CD4-positive, alpha-beta T cell treated with Interleukin-21 for 1 hour (primary cell): ENCODE measurements at regions not wholly inside any gene's neighbourhood (a gene's known extent, or its start where the extent isn't known, plus 50 kb on each side); places are given as distances from the start of the nearest gene placed in this dataset.
"Not testable (repeated sequence)": the region's sequence is repeated elsewhere in the genome, so short reads cannot be mapped to it uniquely, and the experiment has no call there.

Experiments used
- DNase-seq: peaks from one replicate; pipeline ENCODE4 v3.0.0-alpha.2; 2020

DNA sequence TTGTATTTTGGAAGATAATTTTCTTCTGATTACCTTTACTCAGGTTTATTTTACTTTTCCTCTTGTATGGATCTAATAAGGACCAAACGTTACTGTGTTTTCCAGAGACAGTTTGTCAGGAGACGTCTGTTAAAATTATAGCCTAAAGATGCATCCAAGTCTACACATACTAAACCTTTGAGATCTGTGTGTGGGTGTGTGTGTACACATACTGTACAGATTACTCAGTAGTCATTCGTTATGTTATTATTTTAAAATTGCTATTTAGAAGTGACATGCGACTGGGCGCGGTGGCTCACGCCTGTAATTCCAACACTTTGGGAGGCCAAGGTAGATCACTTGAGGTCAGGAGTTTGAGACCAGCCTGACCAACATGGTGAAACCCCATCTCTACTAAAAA, 51.6 kb upstream of the CNTLN start:
- no peak for DNase-seq

DNA sequence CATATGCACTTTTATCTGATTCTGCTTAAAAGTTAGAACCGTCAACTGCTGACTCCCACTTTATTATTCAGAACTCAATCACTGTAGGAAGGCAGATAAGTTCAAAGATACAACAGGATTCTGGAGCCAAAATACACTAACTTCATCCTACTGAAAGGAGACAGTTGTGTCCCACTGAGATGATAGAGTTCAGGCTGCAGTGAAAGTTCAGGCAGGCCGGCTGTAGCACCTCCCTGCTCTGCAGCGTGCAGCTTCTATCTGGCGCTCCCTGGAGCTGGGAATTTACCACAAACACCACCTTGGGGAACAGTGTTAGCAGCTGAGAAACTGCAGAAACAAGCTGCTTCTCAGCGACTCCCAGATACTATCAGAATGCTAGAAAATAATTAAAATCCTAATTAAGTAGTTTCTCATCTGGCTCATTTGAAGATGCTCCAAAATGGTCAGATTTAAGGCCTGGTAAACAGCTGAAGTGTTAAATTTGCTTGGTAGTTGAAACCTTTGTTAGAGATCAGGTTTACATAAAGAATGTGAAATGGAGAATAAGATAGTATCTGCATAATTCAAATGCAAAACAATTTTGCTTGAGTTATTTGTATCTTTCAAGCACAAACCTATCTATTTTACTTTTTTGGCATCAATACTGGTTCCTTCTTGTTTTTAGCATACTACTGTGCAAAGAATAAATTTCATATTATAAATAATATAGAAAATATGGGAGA, 52.3 kb upstream of the CNTLN start:
- DNase-seq: no peak

DNA sequence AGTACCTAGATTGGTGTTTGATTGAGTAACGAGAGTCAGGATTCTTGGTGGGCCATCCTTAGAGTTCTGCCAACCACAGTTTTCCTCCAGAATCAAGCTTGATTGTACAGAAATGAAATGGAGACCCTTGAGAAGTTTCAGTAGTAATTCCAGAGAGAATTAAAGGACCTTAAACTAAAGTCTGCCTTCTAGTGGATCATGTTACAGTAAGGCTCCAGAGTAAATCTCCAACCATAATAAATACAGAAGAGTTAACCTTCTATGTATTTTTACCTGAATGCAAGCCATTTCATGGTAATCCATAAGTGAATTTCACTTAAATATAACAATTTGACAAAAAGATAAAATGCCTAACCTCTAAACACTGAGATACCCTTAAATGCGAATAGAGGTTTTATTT, 53.0 kb upstream of the CNTLN start:
- DNase-seq: no peak

DNA sequence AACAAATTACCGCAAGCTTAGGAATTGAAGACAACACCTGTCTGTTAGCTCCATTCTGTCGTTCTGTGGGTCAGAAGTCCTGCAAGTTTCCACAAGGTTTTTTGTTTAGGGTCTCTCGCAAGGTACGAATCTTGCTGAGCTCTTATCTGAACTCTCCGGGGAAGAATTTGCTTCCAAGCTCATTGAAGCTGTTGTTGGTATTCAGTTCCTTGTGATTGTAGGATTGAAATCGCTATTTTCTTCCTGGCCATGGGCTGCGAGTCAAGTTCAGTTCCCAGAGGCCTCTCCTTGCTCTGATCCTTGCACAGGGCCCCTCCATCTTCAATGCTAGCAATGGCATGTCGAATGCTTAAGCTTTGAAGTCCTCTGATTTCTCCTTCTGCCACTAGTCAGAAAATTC, 53.5 kb upstream of the CNTLN start:
- no peak for DNase-seq

DNA sequence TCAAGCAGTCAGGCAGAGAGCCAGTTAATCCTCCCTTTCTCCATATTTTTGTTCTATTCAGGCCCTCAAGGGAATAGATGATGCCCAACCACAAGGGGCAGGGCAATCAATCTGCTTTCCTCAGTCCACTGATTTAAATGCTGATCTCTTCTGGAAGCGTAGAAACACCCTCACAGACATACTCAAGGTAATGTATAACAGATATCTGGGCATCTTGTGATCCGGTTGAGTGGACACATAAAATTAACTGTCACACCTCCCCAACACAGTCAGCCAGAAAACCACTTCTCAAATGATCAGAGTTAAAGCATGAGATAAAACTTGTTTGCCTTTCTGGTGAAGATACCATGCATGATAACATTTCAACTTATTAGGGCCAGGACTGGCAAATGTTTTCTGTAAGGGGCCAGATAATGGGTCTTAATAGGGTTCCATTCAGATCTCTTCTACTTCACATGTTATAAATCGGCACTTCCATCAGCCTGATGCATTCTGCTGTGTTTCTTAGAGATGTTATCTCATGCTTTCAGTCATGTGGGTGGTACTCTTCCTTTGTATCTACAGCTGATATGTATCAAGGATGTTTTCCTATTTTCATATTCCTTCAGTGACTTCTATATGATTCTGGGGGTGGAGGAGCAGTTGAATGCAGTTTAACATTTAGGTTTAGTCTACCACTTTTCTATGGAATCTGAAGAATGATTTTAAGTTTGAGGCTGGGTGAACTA, 58.9 kb upstream of the CNTLN start:
- DNase-seq: no peak

DNA sequence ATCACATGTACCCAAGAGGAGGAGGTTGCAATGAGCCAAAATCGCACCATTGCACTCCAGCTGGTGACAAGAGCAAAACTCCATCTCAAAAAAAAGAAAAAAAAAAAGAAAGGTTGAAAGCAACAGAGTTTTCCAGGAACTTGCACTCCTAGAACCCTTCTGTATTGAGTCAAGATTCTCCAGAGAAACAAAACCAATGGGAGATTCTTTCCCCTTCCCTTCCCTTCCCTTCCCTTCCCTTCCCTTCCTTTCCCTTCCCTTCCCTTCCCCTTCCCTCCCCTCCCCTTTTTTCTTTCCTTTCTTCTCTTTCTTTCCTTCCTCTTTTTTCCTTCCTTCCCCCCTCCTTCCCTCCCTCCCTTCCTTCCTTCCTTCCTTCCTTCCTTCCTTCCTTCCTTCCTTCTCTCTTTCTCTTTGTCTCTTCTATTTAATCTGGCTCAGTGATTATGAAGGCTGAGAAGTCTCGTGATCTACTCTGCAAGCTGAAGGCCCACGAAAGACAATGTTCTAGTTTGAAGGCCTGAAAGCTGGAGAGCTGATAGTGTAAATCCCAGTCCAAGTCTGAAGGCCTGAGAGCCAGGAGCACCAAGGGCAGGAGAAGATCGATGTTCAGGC, 59.6 kb upstream of the CNTLN start:
- DNase-seq: no peak

DNA sequence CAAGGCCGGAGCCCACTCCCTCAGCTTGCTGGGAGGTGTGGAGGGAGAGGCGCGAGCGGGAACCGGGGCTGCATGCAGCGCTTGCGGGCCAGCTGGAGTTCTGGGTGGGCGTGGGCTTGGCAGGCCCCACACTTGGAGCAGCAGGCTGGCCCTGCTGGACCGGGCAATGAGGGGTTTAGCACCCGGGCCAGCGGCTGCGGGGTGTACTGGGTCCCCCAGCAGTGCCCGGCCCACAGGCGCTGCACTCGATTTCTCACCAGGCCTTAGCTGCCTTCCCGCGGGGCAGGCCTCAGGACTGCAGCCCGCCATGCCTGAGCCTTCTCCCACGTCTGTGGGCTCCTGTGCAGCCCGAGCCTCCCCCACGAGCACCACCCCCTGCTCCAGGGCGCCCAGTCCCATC, 62.3 kb upstream of the CNTLN start:
- DNase-seq: not testable (repeated sequence)

DNA sequence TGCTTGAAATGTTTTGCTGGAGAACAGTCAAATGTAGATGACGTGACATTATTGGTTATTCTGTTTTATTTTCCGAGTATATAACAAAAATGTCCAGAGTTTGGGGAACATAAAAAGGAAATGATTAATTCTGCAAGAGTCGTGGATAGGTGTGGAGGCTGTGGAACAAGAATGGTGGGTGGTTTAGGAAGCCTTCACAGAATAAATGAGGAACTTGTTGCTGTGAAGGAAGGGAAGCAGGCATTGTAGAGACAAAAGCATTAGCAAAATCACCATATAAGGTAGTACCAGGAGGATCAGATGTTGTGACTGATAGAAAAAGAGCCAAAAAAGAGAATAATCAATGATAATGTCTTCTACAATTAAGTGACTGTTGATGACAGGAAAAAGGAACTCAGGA, 66.2 kb upstream of the CNTLN start:
- no peak for DNase-seq

DNA sequence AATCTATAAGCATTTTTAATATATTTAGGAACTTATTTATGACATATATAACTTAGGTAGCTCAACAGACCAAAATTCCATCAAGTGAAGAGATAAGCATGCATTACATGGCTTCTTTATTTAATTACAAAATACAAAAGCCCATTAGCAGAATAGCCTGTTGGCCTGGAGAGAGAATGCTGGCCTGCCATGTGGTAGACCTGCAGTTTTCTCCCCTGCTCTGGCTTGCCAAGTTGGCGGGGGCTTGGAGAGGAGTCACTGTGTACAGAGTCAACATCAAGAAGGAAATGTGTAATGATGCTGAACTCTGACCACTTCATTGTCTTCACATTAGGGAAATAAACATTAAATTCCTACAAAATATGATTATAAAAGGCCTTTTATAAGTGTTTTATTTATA, 69.8 kb upstream of the CNTLN start:
- DNase-seq: no peak

DNA sequence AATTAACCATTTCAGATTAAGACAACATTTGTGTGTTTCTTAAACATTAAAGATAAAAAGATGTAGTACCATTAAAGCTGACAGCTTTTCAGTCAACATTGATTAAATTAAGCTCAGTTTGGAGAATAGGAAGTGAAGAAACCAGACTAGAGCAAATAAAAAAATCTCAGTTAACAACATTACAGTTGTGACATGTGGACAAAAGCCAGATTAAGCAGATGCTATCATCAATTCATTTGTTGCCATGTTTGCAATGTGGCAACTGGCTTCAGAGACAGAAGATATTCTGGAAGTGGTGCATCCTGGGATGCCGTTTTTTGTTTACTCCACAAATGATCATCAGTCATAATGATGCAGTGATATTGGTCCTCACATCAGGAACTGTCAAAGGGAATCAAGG, 70.3 kb upstream of the CNTLN start:
- DNase-seq: no peak

DNA sequence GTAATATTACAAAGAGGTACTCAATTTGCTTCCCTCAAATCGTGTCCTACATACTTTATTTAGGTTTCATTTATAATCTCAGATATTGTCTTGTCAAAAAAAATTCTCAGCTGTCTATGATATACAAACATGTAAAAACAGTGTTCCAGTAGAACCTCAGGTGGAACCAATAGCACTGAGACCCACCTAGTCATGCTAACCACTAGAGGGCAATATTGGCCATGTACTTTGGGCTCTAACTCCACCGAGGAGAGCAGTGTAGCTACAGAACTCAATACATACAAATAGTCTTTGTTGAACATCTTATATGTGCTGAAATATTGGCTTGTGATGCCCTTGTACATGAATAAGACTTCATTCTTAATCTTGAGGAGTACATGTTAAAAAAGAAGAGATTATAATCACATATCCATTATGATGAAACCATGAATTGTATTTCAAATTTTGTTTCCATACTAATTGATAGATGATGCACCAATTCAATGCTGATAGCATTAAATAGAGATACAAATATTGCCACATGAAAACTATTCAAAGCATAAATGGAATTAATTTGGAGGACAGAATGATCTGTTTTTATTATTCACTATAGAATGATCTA, 71.2 kb upstream of the CNTLN start:
- DNase-seq: peak; percentile 4

DNA sequence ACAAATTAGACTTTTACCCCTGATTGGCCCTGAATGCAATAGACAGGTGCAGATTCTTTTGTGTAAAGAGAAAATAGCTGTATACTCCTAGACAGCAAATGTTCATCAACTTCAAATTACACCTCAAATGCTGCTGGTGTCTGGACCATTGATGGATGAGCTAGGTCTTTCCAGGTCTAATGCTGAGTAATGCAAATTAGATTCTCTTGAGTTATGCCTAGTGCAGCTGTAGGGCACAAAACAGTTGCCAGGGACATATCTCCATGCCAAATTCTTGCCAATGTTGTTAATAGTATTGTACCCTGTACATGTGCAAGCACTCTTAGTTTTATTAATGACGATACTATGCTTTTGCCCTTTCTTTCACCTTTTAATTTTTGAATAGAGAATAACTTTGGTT, 72.3 kb upstream of the CNTLN start:
- DNase-seq: no peak

DNA sequence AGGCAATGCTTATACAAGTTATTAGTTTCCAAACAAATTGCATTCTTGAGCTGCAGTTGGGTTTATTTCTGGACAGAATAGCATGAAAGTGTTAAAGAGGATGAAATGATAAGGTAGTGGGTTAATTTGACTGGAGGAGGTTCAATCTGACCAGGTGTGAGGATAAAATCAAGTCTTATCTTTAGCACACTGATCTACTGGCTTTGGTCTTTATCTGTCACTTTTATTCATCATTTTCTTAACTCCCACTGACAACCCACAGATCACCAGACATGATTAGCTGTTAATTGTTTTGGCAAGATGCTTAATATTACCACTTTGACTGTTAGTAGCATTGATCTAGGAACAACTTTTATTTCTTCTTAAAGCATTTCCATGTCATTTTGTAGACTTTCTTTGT, 74.4 kb upstream of the CNTLN start:
- no peak for DNase-seq

DNA sequence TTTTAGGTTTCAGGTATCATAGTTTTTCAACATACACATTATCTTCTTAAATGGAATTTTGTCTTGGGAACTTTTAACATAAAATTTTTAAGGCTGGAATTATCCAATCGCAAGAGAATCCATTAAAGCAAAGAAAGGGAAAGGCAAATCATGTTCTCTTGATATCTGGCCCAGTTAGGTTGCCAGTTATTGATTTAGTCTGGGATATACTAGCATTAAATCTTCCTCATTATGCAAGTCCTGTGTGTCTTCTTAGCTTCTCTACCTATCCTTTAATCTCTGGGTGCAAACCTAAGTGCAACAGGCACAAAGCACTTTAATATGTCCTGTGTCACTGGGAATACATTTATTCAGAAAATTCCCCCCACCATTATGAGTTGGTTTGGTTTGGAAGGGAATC, 75.4 kb upstream of the CNTLN start:
- no peak for DNase-seq

DNA sequence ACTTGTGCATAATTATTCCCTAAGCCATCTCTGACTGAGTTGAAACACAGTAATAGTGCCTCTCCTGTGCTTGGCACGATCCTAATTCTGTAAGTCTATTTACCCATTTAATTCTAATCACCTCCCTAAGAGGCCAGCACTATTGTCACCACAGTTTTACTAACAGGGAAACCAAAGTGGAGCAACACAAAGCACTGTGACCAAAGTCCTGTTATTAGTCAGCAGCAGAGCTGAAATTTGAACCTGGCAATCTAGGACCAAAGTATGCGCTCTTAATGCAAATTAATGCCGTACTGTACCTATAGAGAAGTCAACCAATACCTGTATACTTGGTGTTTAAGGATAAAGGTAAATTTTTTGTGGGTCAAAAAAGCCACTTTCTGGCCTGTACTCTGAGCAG, 77.1 kb upstream of the CNTLN start:
- no peak for DNase-seq

DNA sequence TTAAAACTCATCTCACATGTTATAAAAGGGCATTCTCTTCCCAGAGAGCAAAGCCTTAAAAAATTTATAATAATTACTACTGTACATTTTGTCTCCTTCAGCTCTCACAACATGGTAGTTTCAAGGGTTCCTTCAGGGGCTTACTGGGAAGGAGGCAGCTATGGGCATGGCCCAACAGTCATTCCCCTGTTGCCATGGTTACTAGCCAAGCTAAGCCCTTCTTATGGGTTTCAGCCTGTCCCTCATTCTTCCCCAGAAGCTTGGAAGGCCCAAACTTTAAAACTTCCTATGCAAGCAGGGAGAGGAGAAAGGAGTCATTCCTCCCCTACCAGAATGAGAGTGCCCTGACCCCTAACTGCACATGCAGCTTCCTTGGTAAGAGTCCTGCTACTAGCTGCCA, 82.2 kb upstream of the CNTLN start:
- no peak for DNase-seq

DNA sequence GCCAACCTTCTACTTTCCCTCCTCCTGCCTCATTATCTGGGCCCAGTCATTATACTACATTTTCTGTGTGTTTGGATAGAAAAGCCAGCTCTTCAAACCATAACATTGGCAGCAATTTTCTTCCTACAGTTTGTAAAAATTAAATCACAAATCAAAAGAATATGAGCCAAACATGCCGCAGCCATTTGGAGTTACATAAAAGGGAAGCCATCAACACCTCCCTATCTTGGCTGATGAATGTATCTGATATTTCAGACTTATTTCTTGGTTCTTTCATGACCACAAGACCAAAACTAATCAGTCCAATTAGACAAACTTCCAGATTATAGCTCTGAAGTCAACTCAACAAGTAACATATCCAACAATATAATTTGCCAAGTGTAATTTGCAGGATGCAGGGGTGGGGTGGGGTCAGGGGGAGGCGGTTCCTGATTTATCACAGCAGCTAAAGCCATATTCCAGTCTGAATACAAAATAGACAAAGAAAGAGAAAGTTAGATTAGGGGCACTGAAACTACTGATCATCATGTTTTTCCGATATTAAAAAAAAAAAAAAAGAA, 89.4 kb upstream of the CNTLN start:
- DNase-seq: no peak

DNA sequence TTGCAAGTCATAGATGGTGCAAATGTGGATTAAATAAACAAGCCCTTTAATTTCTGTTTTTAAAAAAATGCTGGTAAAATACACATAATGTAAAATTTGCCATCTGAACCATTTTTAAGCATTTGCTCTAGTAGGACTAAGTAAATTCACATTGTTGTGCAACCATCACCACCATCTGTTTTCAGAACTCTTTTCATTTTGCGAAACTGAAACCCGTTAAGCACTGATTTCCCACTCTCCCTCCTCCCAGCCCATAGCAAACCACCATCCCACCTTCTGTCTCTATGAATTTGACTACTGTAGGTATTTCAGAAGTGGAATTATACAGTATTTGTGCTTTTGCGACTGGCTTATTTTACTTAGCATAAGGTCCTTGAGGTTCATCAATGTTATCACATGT, 103.3 kb upstream of the CNTLN start:
- DNase-seq: no peak

DNA sequence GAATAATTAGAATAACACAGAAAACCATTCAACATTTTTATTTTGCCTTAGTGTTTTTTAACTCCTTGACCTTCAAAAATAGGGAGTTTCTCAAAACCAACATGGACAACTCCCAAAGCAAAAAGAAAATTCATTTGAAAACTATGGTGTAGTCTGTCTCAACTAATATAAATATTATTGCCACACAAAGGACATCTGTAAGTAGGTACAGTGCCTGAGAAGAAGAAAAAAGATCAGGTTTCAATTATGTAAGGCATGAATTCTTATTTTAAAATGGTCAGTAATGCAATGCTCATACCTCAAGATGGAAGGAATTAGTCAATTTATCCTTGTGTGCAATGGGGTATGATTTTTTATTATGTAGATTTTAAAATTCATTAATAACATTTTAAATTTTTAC, 109.6 kb upstream of the CNTLN start:
- no peak for DNase-seq

DNA sequence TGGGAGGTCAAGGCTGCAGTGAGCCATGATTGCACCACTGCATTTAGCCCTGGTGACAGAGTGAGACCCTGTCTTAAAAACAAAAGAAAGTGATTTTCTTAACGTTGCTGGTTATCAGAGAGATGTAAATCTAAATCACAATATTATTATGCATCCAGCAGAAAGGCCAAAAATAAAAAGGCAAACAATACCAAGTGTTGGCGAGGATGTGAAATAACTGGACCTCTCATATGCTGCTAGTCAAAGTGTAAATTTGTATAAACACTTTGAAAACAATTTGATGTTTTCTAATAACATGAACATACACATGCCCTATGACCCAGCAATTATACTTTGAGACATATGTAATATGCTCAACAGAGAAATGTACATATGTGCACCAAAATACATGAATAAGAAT, 110.7 kb upstream of the CNTLN start:
- DNase-seq: no peak

DNA sequence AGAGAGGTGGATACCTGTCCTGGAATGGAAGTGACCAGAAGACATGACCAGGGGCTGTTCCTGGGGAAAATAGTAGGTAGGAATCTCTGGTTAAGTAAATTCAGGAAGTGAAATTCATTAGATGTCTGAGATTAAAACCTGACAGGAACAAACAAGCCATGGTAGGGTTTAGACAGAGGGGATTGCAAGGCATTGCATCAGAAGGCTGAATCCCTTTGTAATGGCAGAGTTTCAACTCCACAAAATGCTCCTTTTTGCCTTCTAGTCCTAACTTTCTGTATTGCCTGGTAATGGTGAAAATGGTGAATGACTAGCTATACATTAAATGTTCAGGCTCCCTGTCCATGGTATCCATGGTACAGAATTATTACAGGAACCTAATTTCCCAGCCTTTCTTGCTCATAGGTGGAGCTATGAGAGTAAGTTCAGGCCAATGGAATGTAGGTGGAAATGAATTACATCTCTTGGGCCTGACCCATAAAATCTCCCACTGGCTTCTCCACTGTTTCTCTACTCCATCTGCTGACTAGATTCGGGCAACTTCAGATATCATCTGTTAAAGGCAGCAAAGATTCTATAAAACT, 113.4 kb upstream of the CNTLN start:
- no peak for DNase-seq

DNA sequence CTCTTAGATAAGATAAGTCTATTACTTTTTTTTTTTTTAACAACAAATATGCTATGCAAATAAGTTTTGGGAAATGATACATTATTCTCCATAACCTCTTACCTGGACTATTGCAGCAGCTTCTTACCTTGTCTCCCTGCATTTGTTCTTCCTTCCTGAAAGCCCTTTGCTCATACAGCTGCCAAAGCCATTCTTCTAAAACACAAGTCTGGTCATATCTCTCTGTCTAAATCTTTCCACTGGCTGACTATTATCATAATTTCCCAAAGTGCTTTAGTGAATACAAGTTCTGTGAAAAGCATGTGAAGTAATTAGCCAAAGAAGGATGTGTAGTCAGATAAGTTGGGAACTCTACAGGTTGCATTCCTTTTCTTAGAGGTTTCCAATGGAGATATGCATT, 115.4 kb upstream of the CNTLN start:
- no peak for DNase-seq

DNA sequence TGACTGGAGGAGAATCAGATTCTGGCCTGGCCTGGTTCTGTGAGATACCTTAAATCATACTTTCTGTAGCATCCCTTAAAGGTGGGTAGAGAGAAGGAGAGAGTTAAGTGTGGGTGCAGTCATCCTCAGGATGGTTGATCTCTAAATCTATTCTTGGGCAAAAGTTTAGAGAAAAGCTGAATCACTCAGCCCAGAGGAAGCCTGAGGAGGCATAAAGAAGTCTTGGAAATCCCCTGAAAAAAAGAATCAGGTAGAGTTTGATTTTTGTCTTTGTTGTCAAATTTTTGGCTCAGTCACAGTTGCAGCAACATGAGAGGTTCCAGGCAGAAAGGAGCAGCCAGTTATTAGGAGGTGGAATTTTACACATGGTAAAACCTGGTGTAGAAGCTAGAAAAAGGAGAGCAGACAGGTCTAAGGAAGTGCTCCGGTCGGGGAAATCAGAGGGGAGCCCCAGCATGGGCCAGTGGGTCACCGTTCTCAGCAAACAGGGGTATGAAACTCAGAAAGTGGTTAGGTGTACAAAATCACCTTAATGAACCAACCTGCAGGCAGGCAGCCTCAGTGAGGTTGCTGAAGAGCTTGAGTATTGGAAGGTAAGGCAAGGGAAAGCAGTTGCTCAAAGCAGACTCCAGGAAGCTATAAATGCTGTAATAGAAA, 116.2 kb upstream of the CNTLN start:
- DNase-seq: no peak
